GF-D8 (cell line): ENCODE measurements at regions not wholly inside any gene's neighbourhood (a gene's known extent, or its start where the extent isn't known, plus 50 kb on each side); places are given as distances from the start of the nearest gene placed in this dataset.
"Not testable (repeated sequence)": the region's sequence is repeated elsewhere in the genome, so short reads cannot be mapped to it uniquely, and the experiment has no call there.

Source experiments
- DNase-seq: peaks from one replicate; lab custom pipeline; 2025; lab: John Stamatoyannopoulos, UW

DNA sequence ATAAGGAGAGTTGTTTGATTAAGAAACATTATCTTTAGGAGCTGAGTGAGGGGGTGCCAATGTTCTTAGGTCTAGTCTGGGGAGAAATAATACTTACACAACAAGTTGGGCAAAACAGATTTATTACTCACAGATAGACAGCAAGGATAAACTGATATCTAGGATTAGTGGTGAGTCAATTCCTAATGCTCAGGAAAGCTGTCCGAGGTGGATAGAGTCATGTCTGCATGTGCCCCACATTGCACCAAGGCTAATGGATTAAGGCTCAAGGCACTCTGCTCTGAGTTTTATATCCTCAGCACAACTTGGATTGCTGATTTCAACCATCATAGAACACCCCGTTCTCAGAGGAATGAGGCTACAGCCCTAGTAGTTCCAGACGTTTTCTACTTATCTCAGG, 1042.3 kb downstream of the OTOL1 start:
- no peak for DNase-seq

DNA sequence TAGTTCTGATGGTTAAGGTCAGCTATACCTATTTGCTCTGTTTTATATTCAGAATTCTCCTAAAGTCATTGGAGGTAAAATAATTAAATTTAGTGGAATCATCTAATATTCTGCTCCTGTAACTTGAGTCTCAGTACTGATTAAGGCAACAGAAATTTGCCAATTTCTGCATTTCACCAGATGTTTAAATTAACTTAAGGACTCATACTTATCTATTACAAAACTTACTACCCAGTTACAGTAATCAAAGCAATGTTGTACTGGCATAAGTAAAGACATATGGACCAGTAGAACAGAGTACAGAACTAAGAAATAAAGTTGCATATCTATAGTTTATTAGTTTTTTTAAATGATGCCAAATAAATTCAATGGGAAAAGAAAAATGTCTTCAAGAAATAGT, 1043.8 kb downstream of the OTOL1 start:
- no peak for DNase-seq

DNA sequence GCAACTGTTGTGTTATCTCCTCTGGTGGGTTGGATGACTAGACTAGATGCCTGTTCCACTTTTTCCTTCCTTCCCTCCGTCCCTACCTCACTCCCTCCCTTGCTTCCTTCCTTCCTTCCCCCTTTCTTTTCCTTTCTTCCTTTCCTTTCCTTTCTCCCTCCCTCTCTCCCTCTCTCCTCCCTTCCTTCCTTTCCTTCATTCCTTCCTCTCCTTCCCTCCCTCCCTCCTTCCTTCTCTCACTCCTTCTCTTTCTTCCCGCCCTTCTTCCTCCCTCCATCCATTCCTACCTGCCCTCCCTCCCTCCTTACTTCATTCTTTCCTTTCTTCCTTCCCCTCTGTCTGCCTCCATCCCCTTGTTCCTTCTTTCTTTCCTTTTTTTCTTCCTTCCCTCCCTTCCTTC, 1045.3 kb downstream of the OTOL1 start:
- no peak for DNase-seq

GRCh38 chr3:162544246-162544645, 1047.6 kb downstream of the OTOL1 start:
- no peak for DNase-seq

- DNase-seq, result no peak
Measured at GRCh38 chr3:162546910-162547309, 1050.3 kb downstream of the OTOL1 start.

GRCh38 chr3:162547321-162547720, 1050.7 kb downstream of the OTOL1 start:
- DNase-seq, result no peak

DNA sequence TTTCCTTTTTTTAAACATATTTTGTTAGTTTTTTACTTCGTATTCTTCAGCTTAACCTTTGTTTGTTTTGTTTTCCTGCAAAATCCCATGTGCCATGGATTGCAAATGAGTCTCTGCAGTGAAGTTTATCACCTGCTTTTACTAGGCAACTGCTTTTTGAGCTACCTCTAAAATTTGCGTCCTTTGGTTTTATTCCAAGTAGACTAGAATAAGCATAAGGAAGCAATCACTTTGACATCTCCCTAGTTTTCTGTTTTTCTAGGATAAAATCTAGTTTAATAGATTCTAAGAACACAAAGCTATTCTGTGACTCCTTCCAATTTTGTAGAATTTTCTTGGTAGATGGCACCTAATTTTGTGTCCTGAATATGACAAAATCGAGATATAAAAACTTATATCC, 1059.2 kb downstream of the OTOL1 start:
- DNase-seq, result no peak

DNA sequence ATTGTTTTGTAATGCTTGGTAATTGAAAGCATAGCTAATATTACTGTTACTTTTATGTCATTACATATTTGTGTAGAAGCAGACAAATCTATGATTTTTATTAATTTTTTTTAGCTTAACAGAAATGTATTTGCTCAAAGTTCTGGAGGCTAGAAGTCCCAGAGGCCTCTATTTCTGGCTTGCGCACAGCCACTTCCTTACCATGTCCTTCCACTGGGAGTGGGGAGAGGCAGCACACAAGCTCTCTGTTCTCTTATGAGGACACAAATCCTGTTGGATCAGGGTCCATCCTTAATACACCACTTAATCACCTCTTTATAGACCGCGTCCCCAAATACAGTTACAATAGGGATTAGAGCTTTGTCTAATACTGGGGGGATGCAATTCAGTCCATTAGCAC, 1061.4 kb downstream of the OTOL1 start:
- DNase-seq, result no peak

DNA sequence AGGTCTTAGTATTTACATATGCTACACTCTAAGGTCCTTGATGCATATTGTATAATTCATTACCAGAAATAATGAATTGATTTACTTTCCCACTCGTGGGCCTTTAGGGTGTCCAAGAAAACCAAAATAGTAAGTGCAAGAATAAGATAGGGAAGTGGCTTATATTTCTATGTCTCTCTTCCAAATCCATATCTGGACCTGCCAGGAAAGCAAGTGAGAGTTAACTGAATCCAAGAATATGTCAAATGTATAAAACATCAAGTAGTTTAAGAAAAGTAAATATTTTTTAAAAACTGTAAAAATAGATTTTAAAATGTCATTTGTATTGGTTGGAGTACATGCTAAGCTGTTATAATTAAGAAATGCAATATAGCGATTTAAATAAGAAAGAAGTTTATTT, 1072.1 kb downstream of the OTOL1 start:
- DNase-seq, result no peak

DNA sequence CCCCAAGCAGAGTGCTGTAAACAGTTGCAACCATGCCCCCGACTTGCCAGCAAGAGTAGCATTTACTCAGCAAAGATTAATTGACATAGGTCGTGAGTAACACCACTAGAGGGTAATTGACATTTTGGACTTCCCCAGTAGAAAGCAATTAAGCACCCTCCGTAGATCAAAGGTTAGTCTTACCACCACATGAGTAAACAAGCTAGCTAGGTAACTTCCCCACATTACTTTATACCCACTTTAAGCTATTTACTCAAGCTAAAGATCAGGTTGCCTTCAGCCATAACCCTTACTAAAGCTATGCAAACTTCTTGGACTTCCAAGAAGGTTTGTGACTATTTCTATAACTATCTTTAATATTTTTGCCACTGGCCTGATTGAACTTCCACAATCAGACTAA, 1072.7 kb downstream of the OTOL1 start:
- no peak for DNase-seq

GRCh38 chr3:162584986-162585385, 1088.4 kb downstream of the OTOL1 start:
- DNase-seq, result no peak

GRCh38 chr3:162586591-162586990, 1090.0 kb downstream of the OTOL1 start:
- no peak for DNase-seq

GRCh38 chr3:162597226-162597625, 1100.6 kb downstream of the OTOL1 start:
- DNase-seq, result no peak

- not testable (repeated sequence) for DNase-seq
Measured at GRCh38 chr3:162598500-162598899, 1101.9 kb downstream of the OTOL1 start.

DNA sequence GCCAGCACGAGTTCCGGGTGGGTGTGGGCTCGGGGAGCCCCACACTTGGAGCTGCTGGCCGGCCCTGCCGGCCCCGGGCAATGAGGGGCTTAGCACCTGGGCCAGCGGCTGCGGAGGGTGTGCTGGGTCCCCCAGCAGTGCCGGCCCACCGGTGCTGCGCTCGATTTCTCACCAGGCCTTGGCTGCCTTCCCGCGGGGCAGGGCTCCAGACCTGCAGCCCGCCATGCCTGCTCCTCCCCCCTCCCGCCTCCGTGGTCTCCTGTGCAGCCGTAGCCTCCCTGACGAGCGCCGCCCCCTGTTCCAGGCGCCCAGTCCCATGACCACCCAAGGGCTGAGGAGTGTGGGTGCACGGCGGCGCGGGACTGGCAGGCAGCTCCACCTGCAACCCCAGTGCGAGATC, 1103.1 kb downstream of the OTOL1 start:
- not testable (repeated sequence) for DNase-seq

DNA sequence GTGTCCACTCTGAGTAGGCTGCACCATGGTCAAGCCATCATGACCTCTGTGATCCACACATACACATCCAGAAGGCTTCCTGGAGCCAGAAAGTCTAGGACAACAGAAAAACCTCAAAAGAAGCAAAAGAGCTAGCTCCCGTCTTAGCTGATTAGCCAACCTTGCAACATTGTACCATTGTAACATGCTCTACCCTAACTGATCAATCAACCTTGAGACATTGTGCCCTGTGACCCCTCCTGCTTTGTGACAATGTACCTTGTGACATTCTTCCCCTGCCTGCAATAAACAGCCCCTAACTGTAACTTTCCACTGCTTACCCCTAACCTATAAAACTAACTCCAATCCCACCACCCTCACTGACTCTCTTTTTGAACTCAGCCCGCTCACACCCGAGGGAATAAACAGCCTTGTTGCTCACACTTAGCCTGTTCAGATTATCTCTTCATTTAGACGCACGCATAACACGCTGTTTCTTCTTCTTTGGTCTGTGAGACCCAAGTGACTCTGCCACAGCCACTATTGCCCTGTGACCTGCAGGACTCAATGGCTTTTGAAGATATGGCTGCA, 1104.6 kb downstream of the OTOL1 start:
- DNase-seq, result no peak

DNA sequence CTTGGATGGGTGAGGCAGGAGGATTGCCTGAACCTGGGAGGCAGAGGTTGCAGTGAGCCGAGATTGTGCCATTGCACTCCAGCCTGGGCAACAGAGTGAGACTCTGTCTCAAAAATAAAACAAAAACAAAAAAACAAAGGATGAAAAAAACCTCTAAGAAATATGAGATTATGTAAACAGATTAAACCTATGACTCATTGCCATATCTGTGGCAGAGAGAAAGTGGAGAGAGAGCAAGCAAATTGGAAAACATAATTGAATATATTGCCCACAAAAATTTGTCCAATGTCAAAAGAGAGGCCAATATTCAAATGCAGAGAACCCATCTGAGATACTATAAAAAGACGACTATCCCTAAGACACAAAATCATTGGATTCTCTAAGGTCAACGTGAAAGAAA, 1106.0 kb downstream of the OTOL1 start:
- no peak for DNase-seq

DNA sequence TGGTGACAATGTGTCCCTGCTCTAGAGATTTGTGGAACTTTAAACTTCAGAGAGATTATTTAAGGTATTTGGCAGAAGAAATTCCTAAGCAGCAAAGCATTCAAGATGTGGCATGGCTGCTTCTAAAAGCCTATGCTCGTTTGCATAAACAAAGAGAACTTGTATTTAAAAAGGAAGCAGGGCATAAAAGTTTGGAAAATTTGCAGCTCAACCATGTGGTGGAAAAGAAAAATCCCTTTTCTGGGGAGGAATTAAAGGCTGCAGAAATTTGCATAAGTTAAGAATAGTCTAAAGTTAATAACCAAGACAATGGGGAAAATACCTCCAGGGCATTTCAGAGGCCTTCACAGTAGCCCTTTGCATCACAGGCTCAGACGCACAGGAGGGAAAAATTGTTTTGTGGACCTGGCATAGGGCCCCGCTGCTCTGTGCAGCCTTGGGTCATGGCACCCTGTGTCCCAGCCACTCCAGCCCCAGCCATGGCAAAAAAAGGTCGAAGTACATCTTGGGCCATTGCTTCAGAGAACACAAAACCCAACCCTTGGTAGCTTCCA, 1109.1 kb downstream of the OTOL1 start:
- DNase-seq, result no peak

GRCh38 chr3:162610261-162610660, 1113.7 kb downstream of the OTOL1 start:
- no peak for DNase-seq

GRCh38 chr3:162612991-162613390, 1116.4 kb downstream of the OTOL1 start:
- DNase-seq, result no peak

DNA sequence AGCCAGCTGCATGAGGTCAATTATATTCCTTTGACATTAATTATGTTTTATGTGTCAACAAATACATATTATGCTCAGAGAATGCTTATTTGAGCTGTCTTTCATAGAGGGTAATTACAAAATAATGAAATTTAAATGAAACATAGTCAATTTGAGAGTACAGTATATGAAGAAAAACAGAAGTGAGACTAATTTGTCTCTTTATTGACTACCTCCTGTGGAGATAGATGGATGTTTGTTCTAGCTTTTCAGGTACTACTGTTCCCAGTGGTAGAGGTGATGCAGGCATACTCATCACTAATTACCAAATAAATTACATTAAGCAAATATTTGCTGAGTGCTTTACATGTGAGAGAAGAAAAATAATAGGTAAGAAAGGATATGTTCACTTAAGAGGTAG, 1129.6 kb downstream of the OTOL1 start:
- DNase-seq, result no peak

DNA sequence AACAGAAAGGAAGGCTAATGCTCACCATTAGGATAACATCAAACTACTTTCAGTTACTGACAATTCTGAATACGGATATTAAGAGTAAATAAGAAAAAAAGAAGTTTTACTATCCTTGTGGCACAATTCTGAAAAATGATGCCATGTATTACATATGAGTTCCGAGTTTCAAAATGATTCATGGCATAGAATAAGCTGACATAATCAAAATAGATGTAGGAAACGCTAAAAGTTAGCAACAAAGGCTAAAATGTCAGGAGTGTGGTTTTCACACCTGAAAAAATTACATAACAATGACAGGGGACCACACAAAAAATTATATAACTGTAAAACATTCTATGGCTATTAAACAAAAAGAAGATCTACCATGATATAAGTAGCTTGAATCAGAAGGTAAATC, 1131.9 kb downstream of the OTOL1 start:
- no peak for DNase-seq

GRCh38 chr3:162629372-162629771, 1132.8 kb downstream of the OTOL1 start:
- no peak for DNase-seq

- no peak for DNase-seq
Measured at GRCh38 chr3:162632672-162633071, 1136.1 kb downstream of the OTOL1 start.
